ENCODE measurements at regions not wholly inside any gene's neighbourhood (a gene's known extent, or its start where the extent isn't known, plus 50 kb on each side); places are given as distances from the start of the nearest gene placed in this dataset.

DNA sequence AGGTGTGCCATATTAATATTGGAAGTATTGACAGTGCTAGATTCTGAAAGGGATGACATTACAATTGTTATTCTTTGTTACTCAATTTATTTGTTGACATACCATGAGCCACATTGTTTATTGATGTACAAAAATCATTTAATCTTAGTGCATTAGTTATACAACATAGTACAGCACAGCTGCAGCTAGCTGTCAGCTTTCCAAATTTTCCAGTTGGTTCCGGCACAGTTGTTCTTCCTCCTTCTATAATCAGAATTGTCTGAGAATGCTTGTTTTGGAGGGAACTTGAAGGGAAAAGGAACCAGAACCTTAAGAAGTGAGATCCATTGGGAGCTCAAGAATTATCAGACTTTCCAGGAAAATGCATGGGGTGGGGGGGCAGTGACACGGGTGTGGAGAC is 281.4 kb downstream of the ZIC3 start:
- TF ChIP-seq, protein P1, sequence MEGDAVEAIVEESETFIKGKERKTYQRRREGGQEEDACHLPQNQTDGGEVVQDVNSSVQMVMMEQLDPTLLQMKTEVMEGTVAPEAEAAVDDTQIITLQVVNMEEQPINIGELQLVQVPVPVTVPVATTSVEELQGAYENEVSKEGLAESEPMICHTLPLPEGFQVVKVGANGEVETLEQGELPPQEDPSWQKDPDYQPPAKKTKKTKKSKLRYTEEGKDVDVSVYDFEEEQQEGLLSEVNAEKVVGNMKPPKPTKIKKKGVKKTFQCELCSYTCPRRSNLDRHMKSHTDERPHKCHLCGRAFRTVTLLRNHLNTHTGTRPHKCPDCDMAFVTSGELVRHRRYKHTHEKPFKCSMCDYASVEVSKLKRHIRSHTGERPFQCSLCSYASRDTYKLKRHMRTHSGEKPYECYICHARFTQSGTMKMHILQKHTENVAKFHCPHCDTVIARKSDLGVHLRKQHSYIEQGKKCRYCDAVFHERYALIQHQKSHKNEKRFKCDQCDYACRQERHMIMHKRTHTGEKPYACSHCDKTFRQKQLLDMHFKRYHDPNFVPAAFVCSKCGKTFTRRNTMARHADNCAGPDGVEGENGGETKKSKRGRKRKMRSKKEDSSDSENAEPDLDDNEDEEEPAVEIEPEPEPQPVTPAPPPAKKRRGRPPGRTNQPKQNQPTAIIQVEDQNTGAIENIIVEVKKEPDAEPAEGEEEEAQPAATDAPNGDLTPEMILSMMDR (IDR thresholded peaks at IDR 0.05) = no peak
- no peak for TF ChIP-seq POLR2A (IDR thresholded peaks at IDR 0.05)
- TF ChIP-seq POLR2AphosphoS5 (IDR thresholded peaks at IDR 0.05) = no peak
- TF ChIP-seq EP300 (IDR thresholded peaks at IDR 0.05) = no peak
